Sciatic nerve (tissue), 2 donors: ENCODE measurements at regions not wholly inside any gene's neighbourhood (a gene's known extent, or its start where the extent isn't known, plus 50 kb on each side); places are given as distances from the start of the nearest gene placed in this dataset.

Experiments used
- ATAC-seq: fragments of 200-7000 bp; cut with Tn5 transposase; one replicate; pipeline ENCODE4 v1.9.1; 2020; ENCODE audit warnings: mild to moderate bottlenecking, moderate library complexity
- DNase-seq: peaks from one replicate; pipeline ENCODE4 v3.0.0-alpha.2; 2020; ENCODE audit warnings: low spot score
- intact Hi-C: fragments of 100-400 bp; cut with DNase I; formaldehyde crosslinking; loops from one replicate; pipeline ENCODE4 v1.14.2; 2022
- donor health status: DM: no; HTN: no; CAD: no.
- donor health status: DM: no; HTN: no; CAD: no.

- no peak for DNase-seq
- no peak for ATAC-seq
- intact Hi-C loops = no loop called here
These were observed 102.2 kb upstream of the SLC28A3 start for GRCh38 chr9:84442712-84443111.

DNA sequence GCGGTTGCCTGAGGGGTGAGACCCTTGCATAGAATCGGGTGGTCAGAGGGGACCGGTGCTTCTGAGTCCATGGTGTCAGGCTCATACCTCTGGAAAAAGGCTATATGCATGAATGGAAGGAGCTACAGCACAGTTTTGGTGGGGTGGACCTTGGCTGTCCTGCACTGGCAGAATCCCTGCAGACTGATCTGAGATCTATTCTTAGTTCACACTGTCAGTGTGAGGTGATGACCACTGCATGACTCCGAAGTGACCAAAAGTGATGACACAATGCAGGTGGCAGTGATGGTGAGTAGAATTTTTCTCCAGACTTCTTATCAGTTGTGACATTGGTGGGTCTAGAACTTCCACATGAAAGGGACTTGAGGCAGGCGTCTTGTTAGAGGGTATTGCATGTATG, 105.2 kb upstream of the SLC28A3 start:
- intact Hi-C loops = no loop called here
- ATAC-seq (no peak), DNase-seq (no peak)

GRCh38 chr9:84447305-84447704, 106.7 kb upstream of the SLC28A3 start:
- DNase-seq (no peak), ATAC-seq (no peak)
- intact Hi-C loops = no loop called here

- intact Hi-C loops = no loop called here
- DNase-seq (no peak), ATAC-seq (no peak)
These were observed 109.5 kb upstream of the SLC28A3 start for GRCh38 chr9:84450029-84450428.

DNA sequence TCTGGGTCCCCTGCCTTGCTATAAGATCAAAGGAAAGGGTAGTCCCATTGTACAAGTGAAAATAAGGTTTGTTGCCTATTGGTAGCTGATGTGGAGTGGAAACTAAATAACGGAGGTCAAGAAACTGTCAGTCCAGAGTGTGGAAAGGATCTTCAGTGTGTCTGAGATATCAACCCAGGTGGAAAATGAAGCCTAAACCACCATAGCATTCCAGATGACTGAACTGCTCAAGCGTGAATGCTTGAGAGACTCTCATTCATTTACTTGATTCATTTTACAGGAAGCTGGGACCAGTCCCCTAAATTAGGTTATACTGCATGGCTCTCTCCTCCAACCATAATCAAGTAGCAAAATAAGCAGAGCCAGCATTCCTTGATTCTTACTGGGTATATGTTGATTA, 116.0 kb upstream of the SLC28A3 start:
- no peak for DNase-seq
- intact Hi-C loops = no loop called here
- no peak for ATAC-seq

DNA sequence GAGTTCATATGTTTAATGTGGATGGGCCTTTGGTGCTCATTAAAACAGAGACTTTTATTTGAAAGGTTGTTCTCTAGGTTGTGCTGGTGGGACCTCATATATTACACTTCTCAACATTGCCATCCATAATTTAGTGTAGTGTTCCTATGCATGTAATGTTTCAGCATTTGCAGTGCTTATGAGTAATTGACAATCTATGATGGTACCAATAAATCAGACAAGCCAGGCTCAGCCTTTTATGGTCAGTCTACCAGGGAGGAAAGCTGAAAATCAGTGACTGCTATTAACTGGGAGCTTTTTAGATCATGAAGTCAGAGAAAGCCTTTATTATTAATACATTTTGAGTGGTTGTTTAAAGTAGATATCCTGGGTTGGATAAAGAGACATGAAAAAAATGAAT, 120.1 kb upstream of the SLC28A3 start:
- ATAC-seq (no peak), DNase-seq (no peak)
- intact Hi-C loops = no loop called here

- ATAC-seq (no peak), DNase-seq (no peak)
- intact Hi-C loops = no loop called here
These were observed 122.7 kb upstream of the SLC28A3 start for GRCh38 chr9:84463272-84463671.

DNA sequence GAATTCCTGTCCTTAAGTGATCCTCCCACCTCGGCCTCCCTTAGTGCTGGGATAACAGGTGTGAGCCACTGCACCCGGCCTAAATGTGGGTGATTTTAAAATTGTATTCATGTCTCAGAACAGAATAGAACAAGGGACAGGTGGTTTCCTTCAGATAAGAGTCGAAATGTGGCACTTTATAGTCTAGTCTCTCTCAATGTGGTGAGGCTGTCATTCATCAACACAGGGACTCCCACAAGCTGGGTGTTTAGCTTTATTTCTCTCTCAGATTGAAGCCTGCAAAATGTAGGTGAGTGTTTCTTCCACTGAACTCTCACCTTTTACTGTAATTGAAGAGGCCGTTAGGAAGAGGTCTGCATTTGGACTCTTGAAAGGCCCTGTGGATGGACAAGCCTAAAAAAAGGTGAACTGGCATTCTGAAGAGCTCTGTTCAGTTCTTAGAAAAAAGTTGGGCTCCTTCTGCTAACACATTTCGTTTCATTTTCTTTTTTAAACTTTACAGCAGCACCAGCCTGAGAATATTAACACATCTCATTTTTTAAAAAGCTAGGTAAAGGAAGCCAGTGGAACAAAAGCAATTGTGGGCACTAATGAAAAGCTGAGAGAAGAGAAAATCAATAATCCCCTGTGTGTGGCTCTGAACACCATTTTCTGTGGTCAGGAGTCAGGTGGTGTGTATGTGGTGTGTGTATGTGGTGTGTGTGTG, 126.2 kb upstream of the SLC28A3 start:
- DNase-seq (no peak), ATAC-seq (no peak)
- intact Hi-C loops = no loop called here

DNA sequence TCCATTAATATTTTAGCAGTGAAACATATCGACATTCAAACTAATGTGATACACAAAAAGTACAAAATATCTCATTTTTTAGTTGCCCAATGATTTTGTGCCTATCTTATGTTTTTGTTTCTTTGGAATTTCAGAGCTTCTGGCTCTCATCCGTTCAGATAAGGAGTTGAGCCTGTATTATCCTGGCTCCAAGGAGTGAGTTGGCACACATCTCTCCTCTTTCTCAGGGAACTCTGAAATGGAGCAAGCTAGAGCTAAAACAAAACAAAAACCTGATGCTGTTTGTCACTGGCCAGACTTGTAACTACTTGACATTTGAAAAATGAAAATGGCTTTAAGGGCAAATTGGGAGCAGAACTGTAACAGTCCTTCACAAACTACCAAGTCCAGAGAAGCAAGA, 131.3 kb upstream of the SLC28A3 start:
- ATAC-seq (no peak), DNase-seq (no peak)
- intact Hi-C loops = no loop called here

- intact Hi-C loops = no loop called here
- ATAC-seq (no peak), DNase-seq (no peak)
These were observed 138.4 kb upstream of the SLC28A3 start for GRCh38 chr9:84478996-84479395.

DNA sequence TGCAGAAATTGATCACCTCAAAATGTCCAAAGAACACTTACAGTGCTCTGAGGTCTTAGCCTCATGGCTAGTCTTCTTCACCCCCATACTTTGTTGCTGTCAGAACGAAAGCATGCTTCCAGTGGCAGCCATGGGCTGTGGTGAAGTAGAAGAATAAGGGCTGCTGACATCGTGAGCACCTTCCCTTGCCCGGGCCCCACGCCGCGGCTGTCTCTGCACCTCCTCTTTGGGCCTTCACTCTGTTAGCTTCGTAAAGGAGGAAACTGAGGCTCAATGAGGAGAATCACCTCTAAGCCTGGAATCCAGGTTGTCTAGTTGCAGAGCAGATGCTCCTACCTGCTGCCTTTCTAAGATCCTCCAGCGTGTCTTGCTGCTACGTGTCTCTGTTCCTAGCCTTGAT, 139.5 kb upstream of the SLC28A3 start:
- DNase-seq (no peak), ATAC-seq (no peak)
- intact Hi-C loops = no loop called here

- DNase-seq = no peak
- intact Hi-C loops = no loop called here
- ATAC-seq = no peak
These were observed 140.7 kb upstream of the SLC28A3 start for GRCh38 chr9:84481231-84481630.

GRCh38 chr9:84481636-84482218, 141.2 kb upstream of the SLC28A3 start:
- ATAC-seq (peak; percentile 74), DNase-seq (no peak)
- intact Hi-C loops = no loop called here

DNA sequence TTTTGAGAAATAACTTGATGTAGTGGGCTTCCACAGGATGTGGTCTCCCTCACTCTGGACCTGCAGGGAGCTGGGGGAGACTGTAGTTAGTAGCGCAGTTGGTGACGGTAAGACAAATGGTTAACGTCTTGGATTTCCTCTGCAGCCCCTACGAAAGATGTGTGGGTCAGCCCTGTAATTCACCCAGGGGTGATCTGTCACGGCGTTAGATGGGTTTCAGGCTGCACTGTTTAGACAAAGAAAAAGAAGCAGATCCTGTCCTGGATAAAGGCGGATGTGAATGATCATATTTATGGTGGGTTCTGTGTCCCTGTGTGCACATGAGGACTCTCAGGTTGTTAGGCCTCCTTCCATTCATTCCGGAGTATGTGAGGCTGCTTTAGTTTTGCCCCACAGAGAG, 142.0 kb upstream of the SLC28A3 start:
- ATAC-seq = no peak
- intact Hi-C loops = no loop called here
- DNase-seq = no peak

- ATAC-seq (no peak), DNase-seq (no peak)
- intact Hi-C loops = no loop called here
These were observed 143.6 kb upstream of the SLC28A3 start for GRCh38 chr9:84484172-84484571.

DNA sequence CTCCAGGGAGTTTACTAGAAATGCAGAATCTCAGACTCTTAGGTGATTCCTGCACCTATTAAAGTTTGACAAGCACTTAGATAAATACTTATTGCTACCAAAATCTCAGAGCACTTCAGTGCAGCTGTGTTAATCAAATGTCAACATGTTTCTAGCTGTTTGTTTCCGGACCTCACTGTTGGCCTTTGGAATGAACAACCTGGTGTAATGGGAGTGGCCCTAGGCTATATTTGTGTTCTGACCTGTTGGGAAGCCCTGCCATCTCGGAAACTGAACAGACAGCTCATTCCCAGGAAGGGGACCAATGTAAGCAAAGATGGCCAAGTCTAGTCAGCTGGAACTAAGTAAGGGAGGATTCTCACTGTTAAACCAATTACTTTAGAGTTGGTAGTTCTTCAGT, 145.0 kb upstream of the SLC28A3 start:
- no peak for ATAC-seq
- intact Hi-C loops = no loop called here
- no peak for DNase-seq

GRCh38 chr9:84486663-84487062, 146.1 kb upstream of the SLC28A3 start:
- intact Hi-C loops = no loop called here
- DNase-seq (no peak), ATAC-seq (no peak)

DNA sequence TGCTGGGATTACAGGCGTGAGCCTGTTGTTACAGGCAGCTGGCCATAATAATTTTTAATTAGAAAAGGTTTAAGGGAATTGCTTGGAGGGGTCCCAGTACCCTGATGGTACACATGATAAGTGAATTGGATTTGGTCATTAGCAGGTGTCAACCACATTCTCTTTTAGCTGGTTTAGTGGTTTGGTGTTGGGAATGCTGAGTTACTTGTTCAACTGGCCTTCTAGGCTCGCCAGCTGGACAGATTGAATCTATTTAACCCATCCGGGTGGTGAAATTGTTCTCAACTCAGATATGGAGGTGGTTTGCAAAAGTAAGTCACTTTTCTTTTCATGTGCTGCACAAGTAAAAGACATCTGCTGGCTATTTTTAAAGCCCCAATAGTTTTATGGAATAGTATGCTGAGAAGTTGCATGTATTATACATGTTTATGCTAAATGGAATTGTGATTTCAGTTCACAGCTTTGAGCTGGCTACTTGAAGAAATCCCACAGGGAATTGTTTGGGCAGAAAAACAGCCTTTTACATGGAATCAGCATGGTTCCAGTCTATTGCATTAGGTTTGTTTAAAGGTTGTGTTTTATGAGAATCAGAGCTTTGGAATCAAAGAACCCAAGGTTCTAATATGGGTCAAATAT, 149.8 kb upstream of the SLC28A3 start:
- ATAC-seq (no peak), DNase-seq (no peak)
- intact Hi-C loops = no loop called here

DNA sequence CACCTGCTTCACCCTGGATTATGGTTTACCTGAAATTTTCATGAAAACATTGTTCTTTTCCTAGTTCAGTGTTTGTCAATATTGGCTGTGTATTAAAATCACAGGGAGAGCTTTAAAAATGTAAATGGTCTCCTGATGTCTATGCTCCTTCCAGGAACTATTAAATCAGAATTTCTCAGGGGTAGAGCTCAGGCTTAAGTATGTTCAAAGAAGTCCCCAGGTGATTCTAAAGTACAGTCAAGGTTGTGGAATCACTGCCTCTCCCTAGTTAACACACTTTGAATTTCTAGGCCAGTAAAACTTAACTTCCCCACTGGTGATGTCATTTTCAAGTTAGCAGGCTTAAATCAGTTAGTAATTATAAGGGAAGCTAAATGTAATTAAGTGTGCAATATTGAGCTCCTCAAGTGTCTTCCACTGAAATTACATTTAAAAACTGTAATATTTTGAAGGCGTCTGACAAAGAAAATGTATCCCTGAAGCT, 150.3 kb upstream of the SLC28A3 start:
- intact Hi-C loops = no loop called here
- DNase-seq = no peak
- no peak for ATAC-seq

DNA sequence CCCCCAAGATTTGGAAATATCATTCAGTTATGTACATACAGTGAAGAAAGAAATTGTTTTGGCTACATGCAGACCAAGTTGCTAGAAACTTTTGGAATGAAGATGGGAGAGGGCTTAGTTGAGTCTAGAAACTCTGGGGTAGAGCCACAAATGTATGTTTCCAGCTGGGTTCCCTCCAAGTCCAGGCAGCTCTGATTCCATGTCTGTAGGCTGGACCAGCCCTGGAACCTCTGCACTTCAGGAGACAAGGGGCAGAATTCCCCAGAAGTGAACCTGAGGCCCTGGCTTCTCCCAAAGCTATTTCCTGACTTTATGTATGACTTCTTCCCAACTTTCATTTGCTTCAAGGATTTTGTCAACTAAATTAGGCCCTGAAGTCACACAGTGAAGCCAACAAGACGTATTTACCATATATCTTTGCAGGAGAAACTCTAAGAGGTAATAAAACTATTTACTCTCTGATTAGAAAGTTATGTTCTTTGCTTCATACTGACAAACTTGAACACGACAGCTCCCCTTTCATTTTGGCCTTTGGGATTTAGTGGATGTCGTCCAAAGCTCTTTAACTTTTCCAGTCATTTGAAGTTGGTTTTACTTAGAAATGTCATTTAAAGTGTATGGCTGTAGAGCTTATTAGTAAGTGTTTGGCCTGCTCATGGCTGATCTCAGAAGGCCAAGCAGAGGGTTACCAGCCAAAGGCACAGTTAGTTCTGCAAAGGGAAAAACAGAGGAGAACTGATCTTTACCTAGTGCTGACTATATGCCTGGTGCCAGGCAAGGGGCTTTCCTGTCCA, 152.0 kb upstream of the SLC28A3 start:
- intact Hi-C loops = no loop called here
- DNase-seq (no peak), ATAC-seq (no peak)
